Ectodermal cell (in vitro differentiated cells): ENCODE measurements at regions not wholly inside any gene's neighbourhood (a gene's known extent, or its start where the extent isn't known, plus 50 kb on each side); places are given as distances from the start of the nearest gene placed in this dataset.
"Not testable (repeated sequence)": the region's sequence is repeated elsewhere in the genome, so short reads cannot be mapped to it uniquely, and the experiment has no call there.

Experiments
- H3K27ac ChIP-seq: 2 replicates; pipeline ENCODE4 v1.7.0; 2013; ENCODE audit warnings: mild to moderate bottlenecking, low read depth, low read length; ENCODE audit not compliant: insufficient read depth, poor library complexity, severe bottlenecking
- H3K27me3 ChIP-seq: 2 replicates; pipeline ENCODE4 v1.7.0; 2013; ENCODE audit warnings: mild to moderate bottlenecking, low read length; ENCODE audit not compliant: insufficient read depth, control insufficient read depth, poor library complexity, severe bottlenecking
- H3K36me3 ChIP-seq: one replicate; pipeline ENCODE4 v1.7.0; 2013; ENCODE audit warnings: low read length; ENCODE audit not compliant: control insufficient read depth, insufficient read depth
- H3K4me1 ChIP-seq: one replicate; pipeline ENCODE4 v1.7.0; 2013; ENCODE audit warnings: low read length; ENCODE audit not compliant: control insufficient read depth, insufficient read depth
- H3K4me3 ChIP-seq: 2 replicates; pipeline ENCODE4 v1.7.0; 2013; ENCODE audit warnings: low read depth, low read length, control low read depth; ENCODE audit not compliant: insufficient read depth
- H3K9me3 ChIP-seq: 2 replicates; pipeline ENCODE4 v1.7.0; 2013; ENCODE audit warnings: mild to moderate bottlenecking, low read length, moderate library complexity; ENCODE audit not compliant: control insufficient read depth
- WGBS, 2 experiments: methylation state at CpG; one replicate each; pipeline ENCODE4 v1.1.7; 2013; ENCODE audit warnings: missing lambda C conversion rate in 2 of 2; 5-methylcytosine and 5-hydroxymethylcytosine counted together

- 93 to 100% methylated on average over 1 of the region's 1 CpG for WGBS, 2 experiments
- Histone ChIP-seq H3K27me3 (no peaks in the 10 kb centered on the region), H3K4me1 (no peaks in the 10 kb centered on the region), H3K9me3 (no peaks in the 10 kb centered on the region), H3K36me3 (no peaks in the 10 kb centered on the region), H3K4me3 (no peak overlapping the region), H3K27ac (no peak overlapping the region)
Measured at GRCh38 chr18:38664929-38665328, 1099.3 kb upstream of the CELF4 start.

- 89 to 100% methylated on average over 1 of the region's 1 CpG for WGBS, 2 experiments
- Histone ChIP-seq H3K9me3 (no peaks in the 10 kb centered on the region), H3K27ac (no peak overlapping the region), H3K36me3 (no peaks in the 10 kb centered on the region), H3K4me1 (no peaks in the 10 kb centered on the region), H3K27me3 (no peaks in the 10 kb centered on the region), H3K4me3 (no peak overlapping the region)
Measured at GRCh38 chr18:38663682-38664081, 1098.1 kb upstream of the CELF4 start.

GRCh38 chr18:38663270-38663669, 1097.7 kb upstream of the CELF4 start:
- Histone ChIP-seq H3K9me3 (no peaks in the 10 kb centered on the region), H3K4me3 (no peak overlapping the region), H3K27ac (no peak overlapping the region), H3K36me3 (no peaks in the 10 kb centered on the region), H3K4me1 (no peaks in the 10 kb centered on the region), H3K27me3 (no peaks in the 10 kb centered on the region)

GRCh38 chr18:38654946-38655345, 1089.3 kb upstream of the CELF4 start:
- Histone ChIP-seq H3K4me1 (no peaks in the 10 kb centered on the region), H3K27ac (no peak overlapping the region), H3K27me3 (no peaks in the 10 kb centered on the region), H3K4me3 (no peak overlapping the region), H3K9me3 (no peaks in the 10 kb centered on the region), H3K36me3 (no peaks in the 10 kb centered on the region)
- 94 to 98% methylated on average over 8 of the region's 8 CpGs for WGBS, 2 experiments

- Histone ChIP-seq H3K36me3 (no peaks in the 10 kb centered on the region), H3K27ac (no peak overlapping the region), H3K9me3 (no peaks in the 10 kb centered on the region), H3K27me3 (no peaks in the 10 kb centered on the region), H3K4me3 (no peak overlapping the region), H3K4me1 (no peaks in the 10 kb centered on the region)
- WGBS, 2 experiments: 91 to 97% methylated on average over 2 to 4 of the region's 4 CpGs
Measured at GRCh38 chr18:38651736-38652135, 1086.1 kb upstream of the CELF4 start.

- 75 to 92% methylated on average over 1 of the region's 1 CpG for WGBS, 2 experiments
- Histone ChIP-seq H3K27me3 (no peaks in the 10 kb centered on the region), H3K4me3 (no peak overlapping the region), H3K36me3 (no peaks in the 10 kb centered on the region), H3K4me1 (no peaks in the 10 kb centered on the region), H3K27ac (no peak overlapping the region), H3K9me3 (no peaks in the 10 kb centered on the region)
Measured at GRCh38 chr18:38648179-38648578, 1082.6 kb upstream of the CELF4 start.

- Histone ChIP-seq H3K4me1 (no peaks in the 10 kb centered on the region), H3K4me3 (no peak overlapping the region), H3K27ac (no peak overlapping the region), H3K36me3 (no peaks in the 10 kb centered on the region), H3K9me3 (no peaks in the 10 kb centered on the region), H3K27me3 (no peaks in the 10 kb centered on the region)
Measured at GRCh38 chr18:38646296-38646695, 1080.7 kb upstream of the CELF4 start.

- H3K9me3 ChIP-seq: no peaks in the 10 kb centered on the region
- H3K4me1 ChIP-seq: no peaks in the 10 kb centered on the region
- no peaks in the 10 kb centered on the region for H3K36me3 ChIP-seq
- H3K27ac ChIP-seq: no peak overlapping the region
- H3K27me3 ChIP-seq: no peaks in the 10 kb centered on the region
- no peak overlapping the region for H3K4me3 ChIP-seq
- WGBS, 2 experiments: 94 to 98% methylated on average over 4 of the region's 4 CpGs
Measured at GRCh38 chr18:38644875-38645641, 1079.5 kb upstream of the CELF4 start.

- H3K27me3 ChIP-seq: no peaks in the 10 kb centered on the region
- 91 to 93% methylated on average over 3 of the region's 3 CpGs for WGBS, 2 experiments
- H3K27ac ChIP-seq: no peak overlapping the region
- H3K4me3 ChIP-seq: no peak overlapping the region
- no peaks in the 10 kb centered on the region for H3K9me3 ChIP-seq
- no peaks in the 10 kb centered on the region for H3K36me3 ChIP-seq
- no peaks in the 10 kb centered on the region for H3K4me1 ChIP-seq
Measured at GRCh38 chr18:38642711-38643110, 1077.1 kb upstream of the CELF4 start.

- not testable (repeated sequence) for H3K27me3 ChIP-seq, H3K4me1 ChIP-seq, H3K9me3 ChIP-seq, H3K27ac ChIP-seq, H3K4me3 ChIP-seq, H3K36me3 ChIP-seq
- 84 to 89% methylated on average over 9 of the region's 9 CpGs for WGBS, 2 experiments
Measured at GRCh38 chr18:38639700-38640099, 1074.1 kb upstream of the CELF4 start.
